ENCODE measurements at regions not wholly inside any gene's neighbourhood (a gene's known extent, or its start where the extent isn't known, plus 50 kb on each side); places are given as distances from the start of the nearest gene placed in this dataset.

- TF ChIP-seq, protein P1, sequence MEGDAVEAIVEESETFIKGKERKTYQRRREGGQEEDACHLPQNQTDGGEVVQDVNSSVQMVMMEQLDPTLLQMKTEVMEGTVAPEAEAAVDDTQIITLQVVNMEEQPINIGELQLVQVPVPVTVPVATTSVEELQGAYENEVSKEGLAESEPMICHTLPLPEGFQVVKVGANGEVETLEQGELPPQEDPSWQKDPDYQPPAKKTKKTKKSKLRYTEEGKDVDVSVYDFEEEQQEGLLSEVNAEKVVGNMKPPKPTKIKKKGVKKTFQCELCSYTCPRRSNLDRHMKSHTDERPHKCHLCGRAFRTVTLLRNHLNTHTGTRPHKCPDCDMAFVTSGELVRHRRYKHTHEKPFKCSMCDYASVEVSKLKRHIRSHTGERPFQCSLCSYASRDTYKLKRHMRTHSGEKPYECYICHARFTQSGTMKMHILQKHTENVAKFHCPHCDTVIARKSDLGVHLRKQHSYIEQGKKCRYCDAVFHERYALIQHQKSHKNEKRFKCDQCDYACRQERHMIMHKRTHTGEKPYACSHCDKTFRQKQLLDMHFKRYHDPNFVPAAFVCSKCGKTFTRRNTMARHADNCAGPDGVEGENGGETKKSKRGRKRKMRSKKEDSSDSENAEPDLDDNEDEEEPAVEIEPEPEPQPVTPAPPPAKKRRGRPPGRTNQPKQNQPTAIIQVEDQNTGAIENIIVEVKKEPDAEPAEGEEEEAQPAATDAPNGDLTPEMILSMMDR (IDR thresholded peaks at IDR 0.05; ENCODE audit: borderline replicate concordance, insufficient read depth, low read depth, low read length): no peak
- H3K4me3 ChIP-seq (ENCODE audit: low read depth, low read length): no peak overlapping the region
Observed at GRCh38 chr6:156065849-156066248, 610.2 kb upstream of the NOX3 start.

- H3K4me3 ChIP-seq (ENCODE audit: low read depth, low read length): no peak overlapping the region
- TF ChIP-seq, protein P1 (IDR thresholded peaks at IDR 0.05; ENCODE audit: borderline replicate concordance, insufficient read depth, low read depth, low read length): no peak
Observed at GRCh38 chr6:156062091-156062563, 606.5 kb upstream of the NOX3 start.

- H3K4me3 ChIP-seq (ENCODE audit: low read depth, low read length): no peak overlapping the region
- TF ChIP-seq, protein P1 (IDR thresholded peaks at IDR 0.05; ENCODE audit: borderline replicate concordance, insufficient read depth, low read depth, low read length): no peak
Observed at GRCh38 chr6:156061465-156061864, 605.8 kb upstream of the NOX3 start.

GRCh38 chr6:156060013-156060412, 604.4 kb upstream of the NOX3 start:
- TF ChIP-seq, protein P1 (IDR thresholded peaks at IDR 0.05; ENCODE audit: borderline replicate concordance, insufficient read depth, low read depth, low read length): no peak
- no peak overlapping the region for H3K4me3 ChIP-seq (ENCODE audit: low read depth, low read length)

DNA sequence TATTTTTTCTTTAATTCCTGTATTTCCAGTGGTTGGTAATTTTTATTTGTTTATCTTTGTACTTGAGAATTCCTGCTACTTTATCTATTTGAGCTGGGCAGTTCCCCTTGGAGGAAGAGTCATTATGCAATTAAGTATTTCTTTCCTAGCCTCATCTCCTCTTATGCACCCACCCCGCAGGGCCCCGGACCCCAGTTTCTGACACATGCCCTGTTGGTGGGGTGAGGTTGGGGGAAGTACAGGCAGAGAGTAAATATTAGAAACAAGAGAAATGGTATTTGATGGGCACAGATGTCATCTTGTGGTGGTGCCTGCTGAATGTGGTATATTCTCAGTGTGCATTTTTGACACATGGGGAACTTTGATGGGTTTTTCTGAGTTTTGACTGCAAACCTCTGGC, 602.7 kb upstream of the NOX3 start:
- TF ChIP-seq, protein P1 (IDR thresholded peaks at IDR 0.05; ENCODE audit: borderline replicate concordance, insufficient read depth, low read depth, low read length): no peak
- no peak overlapping the region for H3K4me3 ChIP-seq (ENCODE audit: low read depth, low read length)

- H3K4me3 ChIP-seq (ENCODE audit: low read depth, low read length): no peak overlapping the region
- TF ChIP-seq, protein P1 (IDR thresholded peaks at IDR 0.05; ENCODE audit: borderline replicate concordance, insufficient read depth, low read depth, low read length): no peak
Observed at GRCh38 chr6:156057869-156058268, 602.2 kb upstream of the NOX3 start.

- H3K4me3 ChIP-seq (ENCODE audit: low read depth, low read length): no peak overlapping the region
- TF ChIP-seq, protein P1 (IDR thresholded peaks at IDR 0.05; ENCODE audit: borderline replicate concordance, insufficient read depth, low read depth, low read length): no peak
Observed at GRCh38 chr6:156056085-156056484, 600.4 kb upstream of the NOX3 start.
